T-cell (primary cell): ENCODE measurements at regions not wholly inside any gene's neighbourhood (a gene's known extent, or its start where the extent isn't known, plus 50 kb on each side); places are given as distances from the start of the nearest gene placed in this dataset.

Experiments used
- ATAC-seq, 4 experiments: fragments of 200-7000 bp in 3 of 4; fragments of 150-1000 bp in 1 of 4; cut with Tn5 transposase; replicated peaks in 1 of 4; 1 replicate in 3 of 4; 2 replicates in 1 of 4; pipeline ENCODE4 v1.10.0; 2021; ENCODE audit warnings: moderate library complexity in 3 of 4, mild to moderate bottlenecking in 2 of 4, moderate number of reproducible peaks in 1 of 4
- CTCF ChIA-PET, 2 donors: fragments of 300-600 bp; sonication (Branson Sonifier 250); formaldehyde crosslinking; loops; one replicate each; lab custom pipeline; 2022; ENCODE audit warnings: antibody characterized with exemption in 2 of 2; lab: Charles Lee
- POLR2A ChIA-PET, 2 donors: fragments of 300-600 bp; sonication (Branson Sonifier 250); formaldehyde crosslinking; loops; one replicate each; lab custom pipeline; 2022; ENCODE audit warnings: antibody characterized with exemption in 2 of 2; lab: Charles Lee
- DNase-seq, 35 experiments: peaks; one replicate each; pipeline versions ENCODE4 v3.0.0 to v3.0.0-alpha.2; 2013 to 2023
- H3K27ac ChIP-seq: one replicate; pipeline ENCODE4 v1.5.1; 2013; ENCODE audit warnings: low read length
- H3K27me3 ChIP-seq, 2 experiments: replicated peaks in 1 of 2; 1 replicate in 1 of 2; 2 replicates in 1 of 2; pipeline versions ENCODE4 v1.6.1 to v1.7.0; 2013; ENCODE audit warnings: low read length in 1 of 2, mixed read lengths in 1 of 2; ENCODE audit not compliant: control insufficient read depth in 2 of 2, insufficient read depth in 2 of 2; ENCODE audit errors: extremely low read depth in 1 of 2
- H3K36me3 ChIP-seq, 2 donors: 1 replicate in 1 of 2; 2 replicates in 1 of 2; pipeline versions ENCODE4 v1.6.1 to v1.7.0; 2013; ENCODE audit warnings: low read length in 1 of 2; ENCODE audit not compliant: control insufficient read depth in 2 of 2, insufficient read depth in 1 of 2; ENCODE audit errors: extremely low read depth in 1 of 2
- H3K4me1 ChIP-seq, 2 experiments: 1 replicate in 1 of 2; 2 replicates in 1 of 2; pipeline versions ENCODE4 v1.6.1 to v1.7.0; 2013; ENCODE audit warnings: low read length in 2 of 2, mixed read lengths in 1 of 2; ENCODE audit not compliant: insufficient read depth in 2 of 2, control insufficient read depth in 1 of 2; ENCODE audit errors: extremely low read depth in 1 of 2
- H3K4me3 ChIP-seq, 2 donors: 1 replicate in 1 of 2; 2 replicates in 1 of 2; pipeline versions ENCODE4 v1.5.1 to v1.7.0; 2013; ENCODE audit warnings: mild to moderate bottlenecking in 2 of 2, low read length in 1 of 2, moderate library complexity in 1 of 2; ENCODE audit not compliant: control insufficient read depth in 1 of 2; ENCODE audit errors: extremely low read depth in 1 of 2
- H3K9me3 ChIP-seq: 2 replicates; pipeline ENCODE4 v1.7.0; 2013
- H3K27ac Mint-ChIP-seq, 2 donors: one replicate each; pipeline ENCODE4 v1.8.0; 2020 to 2021; ENCODE audit warnings: mild to moderate bottlenecking in 2 of 2, mixed read lengths in 2 of 2
- H3K27me3 Mint-ChIP-seq, 2 donors: one replicate each; pipeline ENCODE4 v1.8.0; 2021 to 2022; ENCODE audit warnings: mixed read lengths in 2 of 2
- H3K36me3 Mint-ChIP-seq: one replicate; pipeline ENCODE4 v1.8.0; 2021; ENCODE audit warnings: mixed read lengths
- H3K4me1 Mint-ChIP-seq, 3 donors: one replicate each; pipeline ENCODE4 v1.8.0; 2020 to 2022; ENCODE audit warnings: mixed read lengths in 3 of 3, mild to moderate bottlenecking in 1 of 3
- H3K4me3 Mint-ChIP-seq, 3 donors: one replicate each; pipeline ENCODE4 v1.8.0; 2020 to 2022; ENCODE audit warnings: mild to moderate bottlenecking in 3 of 3, mixed read lengths in 3 of 3, moderate library complexity in 3 of 3
- H3K9me3 Mint-ChIP-seq, 3 donors: one replicate each; pipeline ENCODE4 v1.8.0; 2020 to 2022; ENCODE audit warnings: mixed read lengths in 3 of 3
- WGBS: methylation state at CpG from one replicate; pipeline ENCODE4 v1.1.5; 2013; ENCODE audit warnings: missing lambda C conversion rate; ENCODE audit not compliant: insufficient coverage; 5-methylcytosine and 5-hydroxymethylcytosine counted together

GRCh38 chr4:11765849-11766453 is 337.3 kb upstream of the HS3ST1 start:
- POLR2A ChIA-PET = no interaction called here
- ATAC-seq = no peak
- no peaks in the 10 kb centered on the region for H3K4me1 Mint-ChIP-seq

DNA sequence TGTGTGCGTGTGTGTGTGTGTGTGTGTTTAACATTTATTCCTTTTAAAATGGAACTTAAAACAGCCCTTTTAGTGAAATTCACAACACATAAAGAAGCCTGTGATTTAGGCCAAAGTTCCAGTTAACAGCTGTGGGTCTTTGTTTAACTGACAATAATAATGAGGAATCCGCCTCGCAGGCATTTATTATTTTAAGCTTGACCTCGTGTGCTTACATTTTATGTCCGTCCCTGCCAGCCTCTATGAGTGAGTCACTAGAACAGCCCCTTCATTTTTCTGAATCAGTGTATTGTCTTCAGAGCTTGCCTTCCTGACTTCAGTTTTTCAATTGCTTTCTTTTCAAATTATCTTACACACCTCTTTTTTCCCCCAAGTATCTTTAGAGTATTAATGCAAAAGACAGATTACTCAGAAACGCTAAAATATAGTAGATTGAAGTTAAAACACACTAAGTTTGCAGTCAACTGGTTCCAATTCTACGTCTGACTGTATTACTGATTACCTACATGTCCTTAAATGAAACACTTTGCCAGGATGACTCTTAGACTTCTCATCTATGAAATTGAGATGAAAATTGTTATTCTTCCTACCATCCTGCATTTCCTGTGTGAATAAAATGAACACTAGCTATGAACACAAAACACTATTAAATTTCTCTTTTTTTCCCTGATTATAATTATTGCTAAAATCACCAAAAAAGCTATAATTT is 319.6 kb upstream of the HS3ST1 start:
- Mint-ChIP-seq H3K4me3 (no peak overlapping the region), H3K27ac (no peak overlapping the region), H3K27me3 (peaks cover 6 to 11% of the 10 kb centered on the region in 2 donors), H3K36me3 (no peaks in the 10 kb centered on the region), H3K9me3 (peaks cover 3 to 6% (median 5%) of the 10 kb centered on the region in 3 donors), H3K4me1 (no peaks in the 10 kb centered on the region)
- ChIA-PET POLR2A (no interaction called here), CTCF (no interaction called here)
- H3K9me3 ChIP-seq = no peaks in the 10 kb centered on the region
- 83% methylated on average over 2 of the region's 7 CpGs for WGBS
- H3K27ac ChIP-seq = no peak overlapping the region
- H3K27me3 ChIP-seq = no peaks in the 10 kb centered on the region
- no peak overlapping the region for H3K4me3 ChIP-seq
- no peaks in the 10 kb centered on the region for H3K4me1 ChIP-seq
- DNase-seq (no peak), ATAC-seq (no peak)
- no peaks in the 10 kb centered on the region for H3K36me3 ChIP-seq

More at GRCh38 chr4:11765849-11766453, 337.3 kb upstream of the HS3ST1 start:
- CTCF ChIA-PET = interaction anchor here in 1 of 2 donors (0.6 to 1.7 kb wide), 2 partner anchors 9 to 11 kb away, joined by 4 to 6 read pairs; no protein-coding TSS in a partner anchor
- H3K9me3 ChIP-seq = no peaks in the 10 kb centered on the region
- H3K27me3 Mint-ChIP-seq = peaks cover 0 to 14% of the 10 kb centered on the region in 2 donors
- no peak overlapping the region for H3K27ac ChIP-seq
- no CpG with 5 or more reads among the region's 4 CpGs for WGBS
- no peaks in the 10 kb centered on the region for H3K36me3 Mint-ChIP-seq
- no peak overlapping the region for H3K27ac Mint-ChIP-seq
- no peaks in the 10 kb centered on the region for H3K27me3 ChIP-seq
- no peak overlapping the region for H3K4me3 ChIP-seq
- no peaks in the 10 kb centered on the region for H3K4me1 ChIP-seq
- H3K9me3 Mint-ChIP-seq = no peaks in the 10 kb centered on the region
- H3K36me3 ChIP-seq = no peaks in the 10 kb centered on the region
- DNase-seq = peak in 2 of 35 experiments; percentile 1 to 29
- H3K4me3 Mint-ChIP-seq = no peak overlapping the region

- no peaks in the 10 kb centered on the region for H3K9me3 ChIP-seq
- ATAC-seq (no peak), DNase-seq (no peak)
- WGBS = no CpG with 5 or more reads among the region's 4 CpGs
- H3K27ac Mint-ChIP-seq = no peak overlapping the region
- H3K4me1 ChIP-seq = no peaks in the 10 kb centered on the region
- H3K36me3 ChIP-seq = no peaks in the 10 kb centered on the region
- H3K9me3 Mint-ChIP-seq = peaks cover 0 to 5% (median 4%) of the 10 kb centered on the region in 3 donors
- H3K4me3 Mint-ChIP-seq = no peak overlapping the region
- POLR2A ChIA-PET = no interaction called here
- no peaks in the 10 kb centered on the region for H3K27me3 ChIP-seq
- H3K4me3 ChIP-seq = no peak overlapping the region
- H3K4me1 Mint-ChIP-seq = no peaks in the 10 kb centered on the region
- peaks cover 0 to 10% of the 10 kb centered on the region in 2 donors for H3K27me3 Mint-ChIP-seq
- H3K27ac ChIP-seq = no peak overlapping the region
- CTCF ChIA-PET = no interaction called here
- no peaks in the 10 kb centered on the region for H3K36me3 Mint-ChIP-seq
Measured at GRCh38 chr4:11746734-11747133, 318.0 kb upstream of the HS3ST1 start.

GRCh38 chr4:11743976-11744375 is 315.3 kb upstream of the HS3ST1 start:
- ATAC-seq = no peak
- ChIA-PET CTCF (interaction anchor here in 1 of 2 donors (0.6 kb wide), 1 partner anchor 12 kb away, joined by 3 read pairs; no protein-coding TSS in a partner anchor), POLR2A (no interaction called here)

GRCh38 chr4:11743236-11743635 is 314.5 kb upstream of the HS3ST1 start:
- Mint-ChIP-seq H3K27me3 (peaks cover 0 to 14% of the 10 kb centered on the region in 2 donors), H3K9me3 (no peaks in the 10 kb centered on the region), H3K4me1 (no peaks in the 10 kb centered on the region), H3K27ac (no peak overlapping the region), H3K4me3 (no peak overlapping the region), H3K36me3 (no peaks in the 10 kb centered on the region)
- Histone ChIP-seq H3K27ac (no peak overlapping the region), H3K36me3 (no peaks in the 10 kb centered on the region), H3K4me3 (no peak overlapping the region), H3K4me1 (no peaks in the 10 kb centered on the region), H3K9me3 (no peaks in the 10 kb centered on the region), H3K27me3 (no peaks in the 10 kb centered on the region)
- DNase-seq = no peak
- ChIA-PET CTCF (interaction anchor here in 1 of 2 donors (0.6 kb wide), 1 partner anchor 12 kb away, joined by 3 read pairs; no protein-coding TSS in a partner anchor), POLR2A (no interaction called here)
- ATAC-seq = no peak
- WGBS = no CpG with 5 or more reads among the region's 1 CpG

More at GRCh38 chr4:11743976-11744375, 315.3 kb upstream of the HS3ST1 start:
- Mint-ChIP-seq H3K36me3 (no peaks in the 10 kb centered on the region), H3K27me3 (peaks cover 0 to 14% of the 10 kb centered on the region in 2 donors), H3K9me3 (no peaks in the 10 kb centered on the region), H3K4me1 (no peaks in the 10 kb centered on the region), H3K27ac (no peak overlapping the region), H3K4me3 (no peak overlapping the region)
- Histone ChIP-seq H3K36me3 (no peaks in the 10 kb centered on the region), H3K27ac (no peak overlapping the region), H3K27me3 (no peaks in the 10 kb centered on the region), H3K4me1 (no peaks in the 10 kb centered on the region), H3K9me3 (no peaks in the 10 kb centered on the region), H3K4me3 (no peak overlapping the region)
- no peak for DNase-seq
- WGBS = no CpG with 5 or more reads among the region's 1 CpG

DNA sequence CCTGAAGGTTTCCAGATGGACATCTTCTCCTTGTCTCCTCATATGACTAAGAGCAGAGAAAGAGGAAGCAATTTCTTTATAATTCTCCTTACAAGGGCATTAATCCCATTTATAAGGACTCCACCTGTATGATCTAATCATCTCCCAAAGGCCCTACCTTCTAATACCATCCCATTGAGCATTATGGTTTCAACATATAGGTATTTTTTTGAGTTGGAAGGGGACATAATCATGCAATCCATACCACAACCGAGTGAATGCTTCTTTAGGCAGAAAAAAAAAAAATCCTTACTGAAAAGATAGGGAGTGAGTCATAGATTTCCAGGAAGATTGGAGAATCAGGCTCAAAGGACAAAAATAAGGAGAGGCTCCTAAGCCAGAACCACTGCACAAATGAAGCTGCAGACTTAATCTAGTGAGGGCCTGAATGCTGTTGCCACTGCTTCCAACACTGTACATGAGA is 312.5 kb upstream of the HS3ST1 start:
- ATAC-seq (no peak), DNase-seq (no peak)
- POLR2A ChIA-PET = no interaction called here
- H3K27ac Mint-ChIP-seq = no peak overlapping the region
- H3K27me3 Mint-ChIP-seq = peaks cover 0 to 14% of the 10 kb centered on the region in 2 donors
- H3K27ac ChIP-seq = no peak overlapping the region
- H3K4me1 Mint-ChIP-seq = no peaks in the 10 kb centered on the region
- no peak overlapping the region for H3K4me3 ChIP-seq
- WGBS = no CpG with 5 or more reads among the region's 1 CpG
- no peaks in the 10 kb centered on the region for H3K4me1 ChIP-seq
- H3K36me3 ChIP-seq = no peaks in the 10 kb centered on the region
- no peaks in the 10 kb centered on the region for H3K9me3 Mint-ChIP-seq
- H3K36me3 Mint-ChIP-seq = no peaks in the 10 kb centered on the region
- CTCF ChIA-PET = no interaction called here
- H3K9me3 ChIP-seq = no peaks in the 10 kb centered on the region
- no peak overlapping the region for H3K4me3 Mint-ChIP-seq
- H3K27me3 ChIP-seq = no peaks in the 10 kb centered on the region
